ENCODE measurements at regions not wholly inside any gene's neighbourhood (a gene's known extent, or its start where the extent isn't known, plus 50 kb on each side); places are given as distances from the start of the nearest gene placed in this dataset.

DNA sequence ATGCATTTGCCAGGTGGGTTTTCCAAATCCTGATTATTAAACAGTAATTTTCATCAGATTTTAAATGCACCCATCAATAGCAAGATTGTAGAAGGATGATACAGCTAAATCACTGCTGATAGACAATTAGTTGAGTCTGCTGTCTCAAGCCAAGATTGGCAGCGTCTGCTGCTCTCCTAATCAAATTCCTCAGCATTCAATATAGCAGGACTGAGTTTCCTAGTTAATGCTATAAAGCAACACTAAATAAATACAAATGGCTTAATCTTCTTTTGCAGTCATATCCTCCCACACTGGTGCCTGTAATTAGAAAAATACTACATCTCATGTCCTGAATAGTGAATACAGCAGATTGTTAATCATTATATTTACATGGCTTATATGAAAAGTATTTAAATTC is 1028.8 kb downstream of the ADGRL2 start:
- Histone ChIP-seq H3K56ac (ENCODE audit: extremely low read depth, insufficient read depth, low read length) (no peak overlapping the region), H4K8ac (ENCODE audit: low read depth in 2 of 2, low read length in 2 of 2) (no peak overlapping the region), H4K20me1 (ENCODE audit: insufficient read depth, low read length) (no peaks in the 10 kb centered on the region), H3K79me1 (ENCODE audit: low read depth in 1 of 2, low read length in 2 of 2) (no peaks in the 10 kb centered on the region), H2AK9ac (replicated peaks; ENCODE audit: low read depth, low read length, poor library complexity) (no peak overlapping the region), H3K18ac (ENCODE audit: low read depth, low read length) (no peak overlapping the region), H3K9ac (ENCODE audit: low read depth, low read length) (no peak overlapping the region), H3K27me3 (ENCODE audit: control insufficient read depth, insufficient read depth, low read length) (no peaks in the 10 kb centered on the region), H2BK20ac (ENCODE audit: low read depth, low read length) (no peak overlapping the region), H3K9me1 (ENCODE audit: insufficient read depth, low read length) (no peaks in the 10 kb centered on the region), H2AFZ (replicated peaks; ENCODE audit: low read length, poor library complexity) (no peak overlapping the region), H3K27ac (ENCODE audit: insufficient read depth, low read length) (no peak overlapping the region), H2AK5ac (ENCODE audit: low read depth, low read length) (no peak overlapping the region), H4K5ac (ENCODE audit: low read depth, low read length) (no peak overlapping the region), H3K9me3 (ENCODE audit: control insufficient read depth, insufficient read depth, low read length) (no peaks in the 10 kb centered on the region), H3K4ac (ENCODE audit: low read depth, low read length) (no peak overlapping the region), H3K4me1 (ENCODE audit: control insufficient read depth, insufficient read depth, low read length) (no peaks in the 10 kb centered on the region), H4K91ac (ENCODE audit: insufficient read depth, low read depth, low read length) (no peak overlapping the region), H2BK15ac (ENCODE audit: low read depth, low read length) (no peak overlapping the region), H2BK120ac (ENCODE audit: low read depth, low read length) (no peak overlapping the region), H3K4me3 (ENCODE audit: insufficient read depth, low read depth, low read length) (no peak overlapping the region), H3K23ac (ENCODE audit: low read depth, low read length) (no peak overlapping the region), H3K14ac (replicated peaks; ENCODE audit: low read depth, low read length) (no peak overlapping the region), H3K4me2 (ENCODE audit: low read depth, low read length) (no peak overlapping the region), H2BK5ac (ENCODE audit: low read depth, low read length, poor library complexity, severe bottlenecking) (no peak overlapping the region), H3K36me3 (ENCODE audit: control insufficient read depth, insufficient read depth, low read length) (no peaks in the 10 kb centered on the region)
- DNase-seq (no peak), ATAC-seq (ENCODE audit: low read depth) (no peak)
- BruUV-seq (replicated peaks) = no TSS peak
- ChIA-PET CTCF (no interaction called here), POLR2A (ENCODE audit: unreplicated experiment) (no interaction called here)
- dilution Hi-C loops (cut with HindIII; ENCODE audit: low sequenced_read_pairs, unreplicated experiment) = no loop called here
- no peak for TF ChIP-seq MAZ (IDR thresholded peaks at IDR 0.05; ENCODE audit: borderline replicate concordance, low read depth, low read length)
- TF ChIP-seq NFE2L2 (IDR thresholded peaks at IDR 0.05; ENCODE audit: low read depth, low read length) = no peak
- TF ChIP-seq, protein P1, sequence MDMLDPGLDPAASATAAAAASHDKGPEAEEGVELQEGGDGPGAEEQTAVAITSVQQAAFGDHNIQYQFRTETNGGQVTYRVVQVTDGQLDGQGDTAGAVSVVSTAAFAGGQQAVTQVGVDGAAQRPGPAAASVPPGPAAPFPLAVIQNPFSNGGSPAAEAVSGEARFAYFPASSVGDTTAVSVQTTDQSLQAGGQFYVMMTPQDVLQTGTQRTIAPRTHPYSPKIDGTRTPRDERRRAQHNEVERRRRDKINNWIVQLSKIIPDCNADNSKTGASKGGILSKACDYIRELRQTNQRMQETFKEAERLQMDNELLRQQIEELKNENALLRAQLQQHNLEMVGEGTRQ (IDR thresholded peaks at IDR 0.05; ENCODE audit: low read depth, low read length) = no peak
- TF ChIP-seq RFX5 (IDR thresholded peaks at IDR 0.05; ENCODE audit: low read depth, low read length) = no peak
- no peak for TF ChIP-seq FOS (IDR thresholded peaks at IDR 0.05; ENCODE audit: low read depth, low read length)
- TF ChIP-seq BHLHE40 (IDR thresholded peaks at IDR 0.05; ENCODE audit: low read depth, low read length) = no peak
- no peak for TF ChIP-seq MAFK (IDR thresholded peaks at IDR 0.05; ENCODE audit: low read depth, low read length)
- TF ChIP-seq, protein P2, sequence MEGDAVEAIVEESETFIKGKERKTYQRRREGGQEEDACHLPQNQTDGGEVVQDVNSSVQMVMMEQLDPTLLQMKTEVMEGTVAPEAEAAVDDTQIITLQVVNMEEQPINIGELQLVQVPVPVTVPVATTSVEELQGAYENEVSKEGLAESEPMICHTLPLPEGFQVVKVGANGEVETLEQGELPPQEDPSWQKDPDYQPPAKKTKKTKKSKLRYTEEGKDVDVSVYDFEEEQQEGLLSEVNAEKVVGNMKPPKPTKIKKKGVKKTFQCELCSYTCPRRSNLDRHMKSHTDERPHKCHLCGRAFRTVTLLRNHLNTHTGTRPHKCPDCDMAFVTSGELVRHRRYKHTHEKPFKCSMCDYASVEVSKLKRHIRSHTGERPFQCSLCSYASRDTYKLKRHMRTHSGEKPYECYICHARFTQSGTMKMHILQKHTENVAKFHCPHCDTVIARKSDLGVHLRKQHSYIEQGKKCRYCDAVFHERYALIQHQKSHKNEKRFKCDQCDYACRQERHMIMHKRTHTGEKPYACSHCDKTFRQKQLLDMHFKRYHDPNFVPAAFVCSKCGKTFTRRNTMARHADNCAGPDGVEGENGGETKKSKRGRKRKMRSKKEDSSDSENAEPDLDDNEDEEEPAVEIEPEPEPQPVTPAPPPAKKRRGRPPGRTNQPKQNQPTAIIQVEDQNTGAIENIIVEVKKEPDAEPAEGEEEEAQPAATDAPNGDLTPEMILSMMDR (conservative IDR thresholded peaks at IDR 0.05; ENCODE audit: low read depth, low read length) = no peak
- no peak for TF ChIP-seq CEBPB (IDR thresholded peaks at IDR 0.05; ENCODE audit: low read depth, low read length)
- TF ChIP-seq MXI1 (IDR thresholded peaks at IDR 0.05; ENCODE audit: borderline replicate concordance, low read depth, low read length) = no peak
- no peak for TF ChIP-seq ELK1 (IDR thresholded peaks at IDR 0.05; ENCODE audit: borderline replicate concordance, low read depth, low read length)
- no peak for TF ChIP-seq CHD1 (IDR thresholded peaks at IDR 0.05; ENCODE audit: low read depth, low read length)
- TF ChIP-seq POLR2A (IDR thresholded peaks at IDR 0.05; ENCODE audit: low read depth, low read length) = no peak
- TF ChIP-seq RAD21 (IDR thresholded peaks at IDR 0.05; ENCODE audit: low read length) = no peak
- TF ChIP-seq RCOR1 (IDR thresholded peaks at IDR 0.05; ENCODE audit: insufficient replicate concordance, low read length) = no peak
- no CpG with 5 or more reads among the region's 1 CpG for WGBS, 2 experiments (ENCODE audit: extremely low coverage in 2 of 2, insufficient read length in 1 of 2)
- intact Hi-C loops (cut with micrococcal nuclease) = no loop called here
- in situ Hi-C loops (cut with MboI; ENCODE audit: low sequenced_read_pairs) = no loop called here
